ENCODE measurements at regions not wholly inside any gene's neighbourhood (a gene's known extent, or its start where the extent isn't known, plus 50 kb on each side); places are given as distances from the start of the nearest gene placed in this dataset.

- TF ChIP-seq EZH2phosphoT487 (IDR thresholded peaks at IDR 0.05; ENCODE audit: insufficient read depth, low read depth) (no peak), EZH2 (IDR thresholded peaks at IDR 0.05; ENCODE audit: insufficient read depth, poor library complexity, severe bottlenecking) (no peak)
These were observed 411.1 kb upstream of the SPOCK3 start for GRCh38 chr4:167645358-167645757.
